Right renal pelvis (tissue), 4 donors: ENCODE measurements at regions not wholly inside any gene's neighbourhood (a gene's known extent, or its start where the extent isn't known, plus 50 kb on each side); places are given as distances from the start of the nearest gene placed in this dataset.
"Not testable (repeated sequence)": the region's sequence is repeated elsewhere in the genome, so short reads cannot be mapped to it uniquely, and the experiment has no call there.

Experiments used
- DNase-seq, 4 donors: peaks; one replicate each; pipeline ENCODE4 v3.0.0-alpha.2; 2013; ENCODE audit warnings: low read depth in 4 of 4, low spot score in 3 of 4, missing footprints in 1 of 4

DNA sequence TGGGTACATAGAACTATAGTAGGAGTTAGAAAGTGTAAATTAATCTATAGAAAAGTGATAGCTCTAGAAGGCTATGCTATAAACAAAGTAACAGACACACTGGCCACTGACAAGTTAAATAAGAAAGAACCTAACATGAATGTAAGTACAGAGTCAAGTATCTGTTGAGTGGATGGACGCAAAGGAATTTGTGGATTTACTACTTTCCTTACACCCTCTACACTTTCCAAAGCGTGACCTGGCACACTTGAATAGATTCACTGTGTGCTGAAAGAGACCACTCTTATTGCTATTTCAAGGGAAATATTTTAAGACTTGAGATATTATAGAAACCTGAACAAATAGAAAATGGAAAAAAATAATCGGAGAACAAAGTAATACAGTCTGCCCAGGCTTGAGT is 142.8 kb upstream of the SAMSN1 start:
- no peak for DNase-seq

DNA sequence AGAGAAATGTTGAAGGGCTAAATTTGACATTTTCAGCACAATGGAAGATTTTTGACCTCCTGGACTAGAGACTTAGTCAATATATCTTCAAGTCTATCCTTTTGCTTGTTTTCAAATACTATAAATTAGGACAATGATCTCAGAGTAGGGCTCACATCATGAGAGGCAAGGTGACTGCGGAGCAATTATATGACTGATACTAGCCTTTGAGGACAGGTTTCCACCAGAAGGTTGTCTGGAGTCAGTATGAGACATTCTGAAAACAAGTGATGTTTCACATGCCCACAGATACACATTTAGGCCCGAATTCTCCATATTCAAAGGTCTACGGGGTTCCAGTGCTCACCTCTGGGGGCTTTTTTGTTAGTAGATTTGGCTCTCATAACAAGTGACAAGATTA is 142.3 kb upstream of the SAMSN1 start:
- no peak for DNase-seq

DNA sequence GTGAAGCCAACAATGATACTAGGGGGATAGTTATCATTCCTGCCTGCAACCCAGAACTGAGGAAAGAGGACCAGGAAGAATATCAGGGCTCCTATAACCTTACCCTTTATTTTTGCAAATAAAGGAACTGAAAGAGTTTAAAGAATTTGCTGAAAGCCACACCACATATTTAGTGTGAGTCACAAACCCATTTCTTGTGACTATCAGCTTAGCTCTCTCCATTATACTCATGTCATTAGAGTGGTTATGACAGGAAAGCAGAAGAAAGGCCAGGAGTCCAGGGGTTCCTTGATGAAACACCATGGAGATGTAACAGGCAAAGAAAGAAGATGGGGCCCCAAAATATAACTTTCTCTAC is 141.1 kb upstream of the SAMSN1 start:
- no peak for DNase-seq

DNA sequence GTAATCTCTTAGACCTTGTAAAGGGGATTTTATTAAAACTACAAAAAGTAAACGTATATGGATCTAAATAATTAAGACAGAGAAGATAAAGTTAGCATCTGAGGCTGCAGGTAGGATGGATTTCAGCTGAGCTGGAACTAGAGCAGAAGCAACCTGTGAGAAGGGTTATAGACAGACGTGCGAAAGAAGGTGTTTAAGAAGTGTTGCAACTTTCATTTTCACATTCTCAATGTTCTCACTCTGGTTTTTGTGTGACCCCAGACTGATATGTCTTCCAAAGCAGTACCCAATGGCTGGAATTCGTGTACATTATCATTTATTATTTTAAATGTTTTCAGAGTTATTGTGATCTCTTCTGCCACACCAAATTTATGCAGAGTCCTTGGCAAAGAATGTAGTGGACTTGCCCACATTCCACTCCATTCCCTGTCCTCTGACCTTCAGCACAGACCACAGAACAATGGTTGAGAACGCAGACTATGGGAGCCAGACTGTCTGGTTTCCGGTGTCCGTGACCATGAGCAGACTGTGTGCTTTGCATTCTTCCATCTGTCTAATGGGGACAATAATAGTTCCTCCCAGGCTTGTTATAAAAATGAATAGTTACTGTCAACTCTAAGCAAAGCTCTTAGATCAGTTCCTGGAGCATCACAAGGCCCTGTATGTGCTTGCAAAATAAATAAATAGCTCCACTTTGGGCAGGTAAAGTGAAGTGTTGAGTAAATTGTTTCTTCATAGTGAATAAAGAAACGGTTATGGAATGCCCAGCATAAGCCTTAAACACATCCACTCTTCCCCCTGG is 140.6 kb upstream of the SAMSN1 start:
- DNase-seq: no peak

DNA sequence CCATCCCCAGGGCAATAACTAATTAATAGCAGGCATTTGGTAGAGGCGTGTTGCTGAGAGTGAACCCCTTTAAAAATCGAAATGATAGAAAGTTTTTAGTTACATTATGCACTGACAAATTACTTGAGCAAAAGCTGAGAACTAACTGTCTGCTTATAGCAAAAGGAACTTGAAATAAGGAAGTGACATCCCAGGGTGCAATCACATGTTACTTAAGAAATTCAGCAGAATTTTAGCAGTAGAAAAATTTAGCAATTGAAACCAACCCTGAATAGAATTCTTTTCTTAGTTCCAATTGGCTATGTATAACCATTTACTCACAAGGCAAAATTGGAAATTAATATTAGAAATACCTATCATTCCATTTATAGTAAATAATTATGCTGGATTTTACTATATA is 139.5 kb upstream of the SAMSN1 start:
- no peak for DNase-seq

DNA sequence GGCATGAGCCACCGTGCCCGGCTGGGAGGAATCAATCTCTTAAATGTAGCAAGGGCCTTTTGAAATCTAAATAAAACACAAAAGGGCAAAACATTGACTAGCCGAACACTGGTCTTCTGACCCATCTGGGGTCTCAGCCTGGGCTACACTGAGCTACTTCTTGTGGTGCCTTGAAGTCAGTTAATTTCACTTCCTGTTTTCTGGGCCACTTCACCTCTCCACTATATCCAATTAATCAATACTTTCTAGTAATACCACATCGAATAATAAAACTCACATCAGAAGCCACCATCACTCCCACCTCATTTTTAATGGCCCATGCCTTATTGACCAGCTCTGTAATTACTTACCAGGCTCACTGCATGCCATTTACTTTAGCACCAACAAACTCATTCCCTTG is 138.0 kb upstream of the SAMSN1 start:
- DNase-seq: no peak

DNA sequence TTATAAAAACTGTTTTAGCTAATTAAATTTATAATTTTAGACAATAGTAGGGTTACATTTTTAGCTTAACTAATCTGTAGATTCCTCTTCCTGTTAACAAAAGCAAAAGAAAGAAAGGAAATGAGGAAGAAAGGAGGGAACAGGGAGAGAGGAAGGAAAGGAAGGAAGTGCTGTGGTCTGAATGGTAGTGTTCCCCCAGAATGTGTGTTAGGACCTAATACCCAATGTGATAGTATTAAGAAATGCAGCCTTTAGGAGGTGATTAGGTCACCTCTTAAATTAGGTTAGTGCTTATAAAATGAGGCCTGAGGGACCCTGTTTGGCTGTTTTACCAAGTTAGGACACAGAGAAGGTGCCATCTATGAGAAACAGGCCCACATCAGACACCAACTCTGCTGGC is 136.9 kb upstream of the SAMSN1 start:
- no peak for DNase-seq

DNA sequence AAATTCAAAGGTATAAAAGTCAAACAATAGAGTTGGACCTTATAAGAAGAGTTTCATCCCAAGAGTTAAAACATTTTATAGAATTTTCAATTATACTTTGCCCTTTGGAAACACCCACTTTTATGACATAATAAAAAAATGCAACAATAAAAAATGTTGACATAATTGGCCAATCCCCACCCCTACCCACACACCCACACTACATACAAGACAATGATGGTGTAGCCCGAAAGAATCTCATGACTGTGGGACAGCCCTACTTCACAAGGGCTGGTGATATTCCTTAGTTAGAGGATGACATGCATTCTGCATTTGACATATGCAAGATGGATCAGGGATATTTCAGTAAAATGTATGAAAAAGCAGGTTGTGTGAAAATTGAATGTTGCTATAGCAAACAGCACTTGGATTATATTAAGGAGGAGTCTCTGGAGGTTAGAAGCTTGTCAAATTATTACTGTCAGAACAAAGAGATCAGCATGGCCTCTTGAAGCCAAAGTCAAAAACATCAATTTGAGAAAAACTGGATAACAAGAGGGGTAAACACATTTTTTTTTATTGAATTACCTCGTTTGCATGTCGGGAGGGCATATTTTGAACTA is 133.0 kb upstream of the SAMSN1 start:
- DNase-seq: no peak

DNA sequence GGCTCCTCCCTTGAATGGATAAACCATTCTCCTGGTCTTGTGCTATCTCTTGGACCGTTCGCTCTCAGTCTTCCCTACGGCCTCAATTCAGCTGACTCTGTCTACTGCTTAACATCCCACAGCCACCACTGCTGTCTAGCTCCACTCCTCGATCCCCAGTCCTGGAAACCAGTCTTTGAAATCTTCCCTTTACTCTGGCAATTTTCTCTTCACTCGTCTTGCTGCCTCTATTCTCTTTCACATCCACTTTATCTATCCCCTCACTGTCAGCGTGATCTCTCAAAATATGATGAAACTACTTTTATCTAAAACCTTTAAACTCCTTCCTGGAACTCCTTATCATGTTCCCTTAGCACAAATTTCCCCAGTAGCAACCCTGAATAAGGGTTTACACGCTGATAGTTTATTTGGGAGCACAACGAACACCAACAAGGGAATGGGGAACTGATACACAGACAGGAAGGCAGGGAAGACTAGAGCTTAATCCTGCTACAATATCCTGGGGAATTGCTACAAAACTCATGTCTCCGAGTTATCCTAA is 131.6 kb upstream of the SAMSN1 start:
- DNase-seq: no peak

DNA sequence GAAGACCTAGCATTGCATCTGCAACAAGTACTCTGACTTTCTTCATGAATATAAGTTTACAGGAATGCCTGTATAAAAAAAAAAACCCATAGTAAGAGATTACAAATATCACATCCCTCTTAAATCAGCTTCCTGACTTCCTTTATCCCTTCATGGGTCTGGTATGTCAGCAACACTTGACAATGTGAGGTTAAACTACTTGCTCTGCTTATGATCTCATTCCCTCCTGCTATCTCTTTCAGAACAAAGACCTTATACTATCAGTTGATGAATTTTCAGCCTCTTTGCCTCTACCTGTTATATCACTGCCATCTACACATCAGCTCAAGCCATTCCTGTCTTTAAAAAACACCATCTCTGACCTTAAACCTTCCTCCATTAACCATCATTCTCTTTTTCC is 130.9 kb upstream of the SAMSN1 start:
- DNase-seq: no peak

DNA sequence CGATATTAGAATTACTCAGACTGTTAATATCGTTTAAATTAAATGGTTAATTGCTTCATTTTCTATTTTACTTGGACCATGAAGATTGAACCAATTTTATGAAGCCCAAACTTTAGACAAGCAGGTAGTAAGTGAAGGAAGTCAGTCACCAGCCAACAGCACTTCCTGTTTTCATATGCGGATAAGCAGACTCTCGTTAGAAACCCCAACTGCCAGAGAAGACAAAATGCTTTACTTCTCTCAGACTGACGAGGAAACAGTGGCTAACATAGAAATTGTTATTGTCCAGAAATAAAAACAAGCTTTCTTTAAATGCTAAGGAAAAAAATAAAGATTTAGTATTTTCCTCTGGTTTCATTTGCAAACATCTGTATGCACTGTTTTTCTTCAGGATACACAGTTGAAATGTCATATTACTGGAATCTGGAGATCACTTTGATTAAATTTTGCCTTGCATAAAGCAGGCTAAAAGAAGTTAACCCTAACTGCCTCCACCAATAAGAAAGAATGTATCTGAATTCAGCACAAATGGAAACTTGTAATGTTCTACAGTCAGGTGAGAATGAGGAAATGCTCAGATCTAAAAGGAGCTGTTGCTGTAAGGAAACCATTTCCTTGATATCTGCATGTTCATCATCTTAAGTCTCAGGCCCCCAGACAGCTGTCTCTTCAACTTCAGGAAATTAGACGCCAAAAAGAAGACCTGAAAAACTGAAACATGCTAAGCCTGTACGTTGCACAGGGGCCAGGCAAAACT is 129.8 kb upstream of the SAMSN1 start:
- no peak for DNase-seq

DNA sequence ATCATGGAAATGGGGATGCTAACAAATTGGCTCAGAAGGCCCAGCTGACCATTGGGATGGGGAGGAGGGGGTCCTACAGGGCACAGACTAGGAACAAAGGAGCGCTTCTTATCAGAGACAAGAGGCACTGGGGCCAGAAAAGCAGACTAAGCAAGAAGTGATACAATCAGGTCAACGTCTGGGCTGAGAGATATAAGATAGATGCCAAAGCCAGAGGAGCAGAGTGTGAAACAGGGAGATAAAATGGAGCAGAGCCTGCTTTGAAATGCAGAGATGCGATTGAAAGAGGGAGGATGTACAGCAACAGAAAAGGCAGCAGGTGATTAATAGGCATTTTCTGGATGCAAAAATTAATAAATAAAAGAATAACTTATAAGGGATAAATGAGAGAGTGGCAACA is 127.5 kb upstream of the SAMSN1 start:
- no peak for DNase-seq

DNA sequence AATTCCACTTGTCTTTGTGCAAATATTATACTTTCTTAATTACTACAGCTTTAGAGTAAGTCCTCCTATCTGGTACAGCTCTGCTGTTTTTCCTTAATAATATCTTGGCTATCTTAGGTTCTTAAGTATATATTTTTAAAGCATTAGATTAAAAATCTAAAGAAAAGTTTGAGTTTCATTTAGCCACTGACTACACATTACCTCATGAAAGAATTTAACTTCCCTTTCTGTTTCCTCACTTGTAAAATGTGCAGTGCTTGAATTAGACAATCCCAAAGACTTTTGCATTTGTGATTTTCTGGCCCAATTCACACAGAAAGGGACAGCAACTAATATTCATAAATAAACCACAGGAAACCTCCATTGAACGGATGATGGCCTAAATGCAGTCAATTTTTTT is 126.4 kb upstream of the SAMSN1 start:
- no peak for DNase-seq

DNA sequence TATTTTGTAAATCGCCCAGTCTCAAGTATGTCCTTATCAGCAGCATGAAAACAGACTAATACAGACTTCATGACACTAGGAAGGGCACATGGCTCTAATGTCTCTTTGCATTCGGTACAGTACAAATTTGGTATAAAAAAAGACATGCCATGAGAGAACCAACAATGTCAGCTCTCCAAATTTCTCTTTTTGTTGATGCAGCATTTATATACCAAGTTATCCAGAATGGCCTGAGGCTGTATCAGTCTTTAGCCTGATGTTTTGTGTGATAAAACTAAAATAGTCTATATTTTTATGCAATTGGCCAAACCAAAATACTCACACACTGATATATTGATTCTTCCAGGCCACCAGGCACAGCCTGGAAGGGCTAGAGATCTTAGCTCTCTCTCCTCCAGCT is 124.3 kb upstream of the SAMSN1 start:
- DNase-seq: no peak

DNA sequence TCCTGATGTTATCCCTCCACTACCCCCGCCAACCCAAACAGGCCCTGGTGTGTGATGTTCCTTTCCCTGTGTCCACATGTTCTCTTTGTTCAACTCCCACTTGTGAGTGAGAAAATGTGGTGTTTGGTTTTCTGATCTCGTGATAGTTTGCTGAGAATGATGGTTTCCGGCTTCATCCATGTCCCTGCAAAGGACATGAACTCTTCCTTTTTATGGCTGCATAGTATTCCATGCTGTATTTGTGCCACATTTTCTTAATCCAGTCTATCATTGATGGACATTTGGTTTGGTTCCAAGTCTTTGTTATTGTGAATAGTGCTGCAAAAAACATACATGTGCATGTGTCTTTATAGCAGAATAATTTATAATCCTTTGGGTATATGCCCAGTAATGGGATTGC is 123.0 kb upstream of the SAMSN1 start:
- not testable (repeated sequence) for DNase-seq

DNA sequence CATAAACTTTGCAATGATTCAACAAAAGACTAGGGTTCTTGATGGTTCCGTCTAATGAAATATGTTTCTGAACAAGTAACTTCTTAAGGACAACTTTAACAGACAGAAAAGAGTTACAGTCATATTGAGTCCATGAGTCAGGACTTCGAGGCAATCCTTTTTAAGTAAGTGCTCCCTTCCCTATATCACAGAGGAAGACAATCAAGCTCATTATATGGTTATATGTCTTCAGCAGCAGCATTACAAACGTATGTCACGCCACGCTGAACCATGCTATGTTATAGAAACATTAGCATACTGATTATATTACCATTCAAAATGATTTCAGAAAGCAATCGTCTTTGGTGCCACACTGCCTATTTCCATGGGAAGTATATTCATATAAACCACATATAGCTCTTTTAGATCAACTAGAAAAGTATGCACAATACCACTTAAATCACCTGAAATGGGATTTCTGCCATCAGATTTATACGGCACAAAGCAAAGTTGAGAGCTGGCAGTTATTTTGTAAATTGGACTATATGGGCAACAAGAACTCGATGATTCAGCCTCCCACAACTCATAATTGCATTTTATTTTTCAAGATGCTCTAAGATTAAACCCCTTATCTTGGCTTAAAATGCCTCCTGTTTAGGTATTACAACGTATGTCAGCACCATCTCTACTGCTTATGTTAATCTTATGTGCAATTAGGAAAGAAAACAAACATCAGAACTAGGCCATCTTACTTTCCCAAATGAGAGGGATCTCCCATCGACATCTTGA is 111.3 kb upstream of the SAMSN1 start:
- no peak for DNase-seq

DNA sequence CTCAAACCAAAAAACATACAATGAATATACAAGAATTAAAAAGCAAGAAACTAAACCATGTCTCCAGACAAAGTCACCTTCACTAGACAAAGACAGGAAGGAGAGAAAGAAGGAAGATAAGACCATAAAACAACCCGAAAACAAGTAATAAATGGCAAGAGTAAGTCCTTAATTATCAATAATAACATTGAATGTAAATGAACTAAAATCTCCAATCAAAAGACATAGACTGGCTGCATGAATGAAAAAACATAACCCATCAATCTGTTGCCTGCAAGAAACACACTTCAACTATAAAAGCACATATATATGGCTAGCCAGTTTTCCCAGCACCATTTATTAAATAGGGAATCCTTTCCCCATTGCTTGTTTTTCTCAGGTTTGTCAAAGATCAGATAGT is 100.8 kb upstream of the SAMSN1 start:
- DNase-seq: no peak

DNA sequence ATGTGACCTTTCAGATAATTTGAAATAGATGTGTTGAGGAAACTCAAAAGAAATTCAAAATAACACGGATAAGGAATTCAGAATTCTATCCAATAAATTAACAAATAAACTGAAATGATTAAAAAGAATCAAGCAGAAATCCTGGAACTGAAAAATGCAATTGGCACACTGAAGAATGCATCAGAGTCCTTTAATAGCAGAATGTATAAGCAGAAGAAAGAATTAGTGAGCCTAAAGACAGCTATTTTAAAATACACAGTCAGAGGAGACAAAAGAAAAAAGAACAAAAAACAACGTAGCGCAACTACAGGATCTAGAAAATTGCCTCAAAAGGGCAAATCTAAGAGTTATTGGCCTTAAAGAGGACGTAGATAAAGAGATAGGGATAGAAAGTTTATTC is 99.6 kb upstream of the SAMSN1 start:
- DNase-seq: no peak

DNA sequence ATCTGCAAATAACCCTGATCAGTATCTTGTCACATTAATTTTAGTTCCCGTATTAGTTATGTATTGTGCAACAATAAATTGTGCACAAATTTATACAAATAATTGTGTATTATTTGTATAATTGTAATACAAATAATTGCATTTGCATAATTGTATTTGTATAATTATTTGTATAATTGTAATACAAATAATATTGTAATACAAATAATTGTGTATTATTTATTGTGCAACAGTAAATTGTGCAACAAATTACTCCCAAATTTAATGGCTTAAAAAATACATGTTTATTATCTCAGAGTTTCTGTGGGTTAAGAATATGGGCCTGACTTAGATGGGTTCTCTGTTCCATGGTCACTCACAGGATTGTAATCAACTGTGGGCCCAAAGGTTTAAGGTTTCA is 86.2 kb upstream of the SAMSN1 start:
- no peak for DNase-seq

DNA sequence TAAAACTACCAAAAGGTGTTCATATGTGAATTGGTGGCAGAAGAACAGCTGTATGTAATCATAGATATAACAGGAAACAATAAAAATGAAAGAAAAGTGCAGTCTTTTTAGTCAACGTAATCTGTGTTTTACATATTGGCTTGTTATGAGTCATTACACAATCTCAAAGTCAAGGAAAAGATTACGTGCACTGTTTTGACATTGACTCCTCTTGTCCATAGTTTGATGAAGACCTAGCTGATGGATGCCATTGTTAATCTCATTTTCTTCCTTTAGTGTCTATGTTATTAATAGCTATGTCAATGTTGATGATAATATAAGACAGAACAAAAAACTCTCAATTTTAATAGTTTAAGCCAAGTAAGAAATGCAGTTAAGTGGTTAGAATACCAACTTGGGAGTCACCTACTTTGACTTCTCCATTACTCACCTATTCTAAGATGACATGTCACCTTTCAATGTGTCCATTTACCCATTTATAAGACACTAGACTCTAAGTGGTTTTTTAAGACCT is 84.5 kb upstream of the SAMSN1 start:
- no peak for DNase-seq

DNA sequence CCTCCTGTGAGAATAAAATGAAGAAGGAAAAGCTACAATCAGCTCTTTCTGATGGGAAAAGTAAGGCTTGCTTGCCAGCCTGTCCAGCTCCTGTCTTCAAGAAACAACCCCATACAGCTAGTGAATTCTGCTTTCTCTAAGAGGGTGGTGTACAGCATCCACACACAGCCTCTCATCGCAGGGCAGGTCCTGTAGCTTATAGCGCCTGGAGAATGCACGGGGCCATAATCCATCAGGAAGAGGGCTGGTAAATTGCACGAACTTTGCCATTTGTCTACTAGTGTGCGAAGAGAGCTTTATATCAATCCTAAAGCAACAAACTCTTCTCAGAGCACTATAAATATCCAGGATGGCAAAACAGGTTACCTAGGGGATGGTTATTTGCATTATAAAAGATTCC is 83.3 kb upstream of the SAMSN1 start:
- DNase-seq: no peak
